Liver (tissue), 8 donors: ENCODE measurements at regions not wholly inside any gene's neighbourhood (a gene's known extent, or its start where the extent isn't known, plus 50 kb on each side); places are given as distances from the start of the nearest gene placed in this dataset.

Source experiments
- DNase-seq: peaks from one replicate; pipeline ENCODE4 v3.0.0-alpha.2; 2017; ENCODE audit warnings: low spot score
- H3K27ac ChIP-seq, 2 donors: one replicate each; pipeline ENCODE4 v1.7.0; 2013; ENCODE audit warnings: inconsistent platforms in 2 of 2, low read length in 2 of 2, control low read depth in 1 of 2, low read depth in 1 of 2, mild to moderate bottlenecking in 1 of 2
- H3K27me3 ChIP-seq, 4 donors: one replicate each; pipeline versions ENCODE4 v1.6.1 to v1.7.0; 2013; ENCODE audit warnings: low read length in 3 of 4, inconsistent platforms in 1 of 4, mild to moderate bottlenecking in 1 of 4, moderate library complexity in 1 of 4; ENCODE audit not compliant: control insufficient read depth in 4 of 4, insufficient read depth in 4 of 4
- H3K36me3 ChIP-seq, 4 donors: one replicate each; pipeline versions ENCODE4 v1.6.1 to v1.7.0; 2013; ENCODE audit warnings: low read length in 3 of 4, mild to moderate bottlenecking in 3 of 4, low read depth in 1 of 4, moderate library complexity in 1 of 4; ENCODE audit not compliant: control insufficient read depth in 4 of 4, insufficient read depth in 3 of 4
- H3K4me1 ChIP-seq, 4 donors: one replicate each; pipeline versions ENCODE4 v1.6.1 to v1.7.0; 2013; ENCODE audit warnings: low read length in 3 of 4, mild to moderate bottlenecking in 3 of 4, moderate library complexity in 1 of 4; ENCODE audit not compliant: control insufficient read depth in 4 of 4, insufficient read depth in 4 of 4
- H3K4me3 ChIP-seq, 3 donors: one replicate each; pipeline versions ENCODE4 v1.6.1 to v1.7.0; 2013; ENCODE audit warnings: low read length in 3 of 3, control low read depth in 1 of 3, low read depth in 1 of 3, mild to moderate bottlenecking in 1 of 3
- H3K9ac ChIP-seq, 2 donors: one replicate each; pipeline ENCODE4 v1.7.0; 2013; ENCODE audit warnings: low read length in 2 of 2, mild to moderate bottlenecking in 2 of 2, moderate library complexity in 2 of 2, control low read depth in 1 of 2, low read depth in 1 of 2
- H3K9me3 ChIP-seq, 4 donors: one replicate each; pipeline versions ENCODE4 v1.6.1 to v1.7.0; 2013; ENCODE audit warnings: low read length in 3 of 4; ENCODE audit not compliant: control insufficient read depth in 4 of 4
- EGR1 ChIP-seq, 2 donors: IDR thresholded peaks; 2 replicates each; pipeline ENCODE4 v1.6.1; 2016 to 2018; ENCODE audit warnings: antibody characterized with exemption in 2 of 2, low read depth in 2 of 2
- FOXA1 ChIP-seq: IDR thresholded peaks from 2 replicates; pipeline ENCODE4 v1.6.1; 2016; ENCODE audit warnings: antibody characterized with exemption
- FOXA2 ChIP-seq: IDR thresholded peaks from 2 replicates; pipeline ENCODE4 v1.6.1; 2016; ENCODE audit warnings: antibody characterized with exemption
- GABPA ChIP-seq, 2 donors: IDR thresholded peaks in 1 of 2; conservative IDR thresholded peaks in 1 of 2; 2 replicates each; pipeline ENCODE4 v1.6.1; 2016; ENCODE audit warnings: antibody characterized with exemption in 2 of 2, mild to moderate bottlenecking in 1 of 2, moderate library complexity in 1 of 2
- HNF4A ChIP-seq, 2 donors: conservative IDR thresholded peaks; 2 replicates each; pipeline ENCODE4 v1.6.1; 2016; ENCODE audit warnings: antibody characterized with exemption in 2 of 2, mild to moderate bottlenecking in 2 of 2
- HNF4G ChIP-seq: IDR thresholded peaks from 2 replicates; pipeline ENCODE4 v1.6.1; 2016; ENCODE audit warnings: antibody characterized with exemption
- JUND ChIP-seq, 2 donors: IDR thresholded peaks; 2 replicates each; pipeline ENCODE4 v1.6.1; 2016; ENCODE audit warnings: antibody characterized with exemption in 2 of 2
- NR2F2 ChIP-seq: IDR thresholded peaks from 2 replicates; pipeline ENCODE4 v1.6.1; 2016; ENCODE audit warnings: antibody characterized with exemption
- RAD21 ChIP-seq, 2 donors: IDR thresholded peaks; 2 replicates each; pipeline ENCODE4 v1.6.1; 2016; ENCODE audit warnings: antibody characterized with exemption in 2 of 2, mild to moderate bottlenecking in 2 of 2
- RXRA ChIP-seq, 2 donors: IDR thresholded peaks; 2 replicates each; pipeline ENCODE4 v1.6.1; 2017 to 2018; ENCODE audit warnings: antibody characterized with exemption in 2 of 2, mild to moderate bottlenecking in 1 of 2
- SP1 ChIP-seq: IDR thresholded peaks from 2 replicates; pipeline ENCODE4 v1.6.1; 2018; ENCODE audit warnings: antibody characterized with exemption, mild to moderate bottlenecking
- TAF1 ChIP-seq: conservative IDR thresholded peaks from 2 replicates; pipeline ENCODE4 v1.6.1; 2016; ENCODE audit warnings: antibody characterized with exemption, mild to moderate bottlenecking
- YY1 ChIP-seq: IDR thresholded peaks from 2 replicates; pipeline ENCODE4 v1.6.1; 2016; ENCODE audit warnings: antibody characterized with exemption, mild to moderate bottlenecking
- WGBS: extraction: QIAGEN DNeasy Blood & Tissue Kit; methylation state at CpG from one replicate; pipeline ENCODE4 v1.1.7; 2013; 5-methylcytosine and 5-hydroxymethylcytosine counted together
- TF ChIP-seq, protein P1 (sequence below): IDR thresholded peaks from 2 replicates; pipeline ENCODE4 v1.6.1; 2016; ENCODE audit warnings: antibody characterized with exemption, mild to moderate bottlenecking
- TF ChIP-seq, protein P2 (sequence below): fragments of 150-350 bp; IDR thresholded peaks from 2 replicates; pipeline ENCODE4 v1.5.1; 2017; ENCODE audit warnings: improper control_type of control experiment, low read depth, low read length; ENCODE audit not compliant: missing input control
- TF ChIP-seq, protein P3 (sequence below): IDR thresholded peaks from 2 replicates; pipeline ENCODE4 v1.6.1; 2016; ENCODE audit warnings: antibody characterized with exemption
- TF ChIP-seq, protein P4 (sequence below): IDR thresholded peaks from 2 replicates; pipeline ENCODE4 v1.6.1; 2016; ENCODE audit warnings: antibody characterized with exemption
- donor health status: healthy.
- donor health status: healthy.
- donor health status: healthy.
- donor health status: healthy.
- donor health status: healthy.

DNA sequence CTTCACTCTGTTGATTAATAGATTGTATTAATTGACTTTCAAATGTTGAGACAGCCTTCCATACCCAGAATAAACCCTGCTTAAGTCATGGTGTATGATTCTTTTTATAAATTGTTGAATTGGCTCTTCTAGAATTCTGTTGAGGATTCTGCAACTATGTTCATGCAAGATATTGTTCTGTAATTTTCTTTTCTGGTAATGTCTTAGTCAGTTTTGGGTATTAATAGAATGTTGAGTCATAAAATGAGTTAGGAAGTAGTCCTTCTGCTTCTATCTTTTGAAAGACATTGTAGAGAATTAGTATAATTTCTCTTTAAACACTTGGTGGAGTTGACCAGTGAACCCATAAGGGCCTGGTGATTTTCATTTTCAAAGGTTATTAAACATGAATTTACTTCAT, 958.9 kb downstream of the LRFN5 start:
- no peak for DNase-seq
- H3K4me3 ChIP-seq, result no peak overlapping the region
- H3K9ac ChIP-seq, result no peak overlapping the region
- no peaks in the 10 kb centered on the region for H3K4me1 ChIP-seq
- H3K36me3 ChIP-seq, result no peaks in the 10 kb centered on the region
- no peak overlapping the region for H3K27ac ChIP-seq
- H3K9me3 ChIP-seq, result no peaks in the 10 kb centered on the region
- TF ChIP-seq EGR1 (IDR thresholded peaks at IDR 0.05; ENCODE audit: low read depth in 2 of 2) (no peak), HNF4A (conservative IDR thresholded peaks at IDR 0.05) (no peak), NR2F2 (no peak), GABPA (IDR thresholded peaks at IDR 0.05 in 1 of 2, conservative IDR thresholded peaks at IDR 0.05 in 1 of 2) (no peak)
- TF ChIP-seq, protein P1, sequence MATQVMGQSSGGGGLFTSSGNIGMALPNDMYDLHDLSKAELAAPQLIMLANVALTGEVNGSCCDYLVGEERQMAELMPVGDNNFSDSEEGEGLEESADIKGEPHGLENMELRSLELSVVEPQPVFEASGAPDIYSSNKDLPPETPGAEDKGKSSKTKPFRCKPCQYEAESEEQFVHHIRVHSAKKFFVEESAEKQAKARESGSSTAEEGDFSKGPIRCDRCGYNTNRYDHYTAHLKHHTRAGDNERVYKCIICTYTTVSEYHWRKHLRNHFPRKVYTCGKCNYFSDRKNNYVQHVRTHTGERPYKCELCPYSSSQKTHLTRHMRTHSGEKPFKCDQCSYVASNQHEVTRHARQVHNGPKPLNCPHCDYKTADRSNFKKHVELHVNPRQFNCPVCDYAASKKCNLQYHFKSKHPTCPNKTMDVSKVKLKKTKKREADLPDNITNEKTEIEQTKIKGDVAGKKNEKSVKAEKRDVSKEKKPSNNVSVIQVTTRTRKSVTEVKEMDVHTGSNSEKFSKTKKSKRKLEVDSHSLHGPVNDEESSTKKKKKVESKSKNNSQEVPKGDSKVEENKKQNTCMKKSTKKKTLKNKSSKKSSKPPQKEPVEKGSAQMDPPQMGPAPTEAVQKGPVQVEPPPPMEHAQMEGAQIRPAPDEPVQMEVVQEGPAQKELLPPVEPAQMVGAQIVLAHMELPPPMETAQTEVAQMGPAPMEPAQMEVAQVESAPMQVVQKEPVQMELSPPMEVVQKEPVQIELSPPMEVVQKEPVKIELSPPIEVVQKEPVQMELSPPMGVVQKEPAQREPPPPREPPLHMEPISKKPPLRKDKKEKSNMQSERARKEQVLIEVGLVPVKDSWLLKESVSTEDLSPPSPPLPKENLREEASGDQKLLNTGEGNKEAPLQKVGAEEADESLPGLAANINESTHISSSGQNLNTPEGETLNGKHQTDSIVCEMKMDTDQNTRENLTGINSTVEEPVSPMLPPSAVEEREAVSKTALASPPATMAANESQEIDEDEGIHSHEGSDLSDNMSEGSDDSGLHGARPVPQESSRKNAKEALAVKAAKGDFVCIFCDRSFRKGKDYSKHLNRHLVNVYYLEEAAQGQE, result no peak
- no peaks in the 10 kb centered on the region for H3K27me3 ChIP-seq

DNA sequence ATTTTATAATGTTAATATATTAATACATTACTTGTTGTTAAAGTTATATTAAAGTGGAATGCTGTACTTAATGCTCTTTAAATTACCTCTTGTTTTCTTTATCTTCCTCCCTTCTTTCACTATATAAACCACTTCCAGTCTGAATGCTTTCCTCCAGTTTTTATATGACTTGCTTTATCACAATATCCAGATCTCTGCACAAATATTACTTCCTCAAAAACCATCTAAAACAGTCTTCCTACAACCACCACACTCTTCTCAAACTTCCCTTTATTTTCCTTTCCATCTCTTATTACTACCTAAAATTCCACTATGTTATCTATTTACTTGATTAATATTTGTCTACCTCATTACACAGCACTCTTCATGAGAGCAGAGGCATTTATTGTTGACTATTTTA, 956.6 kb downstream of the LRFN5 start:
- Histone ChIP-seq H3K36me3 (no peaks in the 10 kb centered on the region), H3K9me3 (peaks cover 0 to 1% (median 0%) of the 10 kb centered on the region in 4 donors), H3K27ac (no peak overlapping the region), H3K9ac (no peak overlapping the region), H3K27me3 (no peaks in the 10 kb centered on the region), H3K4me3 (no peak overlapping the region), H3K4me1 (no peaks in the 10 kb centered on the region)
- no peak for DNase-seq
- TF ChIP-seq, protein P2, sequence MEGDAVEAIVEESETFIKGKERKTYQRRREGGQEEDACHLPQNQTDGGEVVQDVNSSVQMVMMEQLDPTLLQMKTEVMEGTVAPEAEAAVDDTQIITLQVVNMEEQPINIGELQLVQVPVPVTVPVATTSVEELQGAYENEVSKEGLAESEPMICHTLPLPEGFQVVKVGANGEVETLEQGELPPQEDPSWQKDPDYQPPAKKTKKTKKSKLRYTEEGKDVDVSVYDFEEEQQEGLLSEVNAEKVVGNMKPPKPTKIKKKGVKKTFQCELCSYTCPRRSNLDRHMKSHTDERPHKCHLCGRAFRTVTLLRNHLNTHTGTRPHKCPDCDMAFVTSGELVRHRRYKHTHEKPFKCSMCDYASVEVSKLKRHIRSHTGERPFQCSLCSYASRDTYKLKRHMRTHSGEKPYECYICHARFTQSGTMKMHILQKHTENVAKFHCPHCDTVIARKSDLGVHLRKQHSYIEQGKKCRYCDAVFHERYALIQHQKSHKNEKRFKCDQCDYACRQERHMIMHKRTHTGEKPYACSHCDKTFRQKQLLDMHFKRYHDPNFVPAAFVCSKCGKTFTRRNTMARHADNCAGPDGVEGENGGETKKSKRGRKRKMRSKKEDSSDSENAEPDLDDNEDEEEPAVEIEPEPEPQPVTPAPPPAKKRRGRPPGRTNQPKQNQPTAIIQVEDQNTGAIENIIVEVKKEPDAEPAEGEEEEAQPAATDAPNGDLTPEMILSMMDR, result no peak
- TF ChIP-seq NR2F2 (no peak), HNF4A (conservative IDR thresholded peaks at IDR 0.05) (no peak), FOXA1 (no peak), FOXA2 (no peak)

GRCh38 chr14:42556551-42556950, 949.9 kb downstream of the LRFN5 start:
- no peaks in the 10 kb centered on the region for H3K36me3 ChIP-seq
- no peaks in the 10 kb centered on the region for H3K27me3 ChIP-seq
- TF ChIP-seq RAD21 (IDR thresholded peaks at IDR 0.05) (no peak), JUND (IDR thresholded peaks at IDR 0.05) (no peak), SP1 (no peak), FOXA2 (no peak), EGR1 (IDR thresholded peaks at IDR 0.05; ENCODE audit: low read depth in 2 of 2) (no peak), TAF1 (no peak), HNF4G (no peak), GABPA (IDR thresholded peaks at IDR 0.05 in 1 of 2, conservative IDR thresholded peaks at IDR 0.05 in 1 of 2) (no peak), RXRA (IDR thresholded peaks at IDR 0.05) (no peak), FOXA1 (no peak), HNF4A (conservative IDR thresholded peaks at IDR 0.05) (no peak), YY1 (no peak)
- TF ChIP-seq, protein P3, sequence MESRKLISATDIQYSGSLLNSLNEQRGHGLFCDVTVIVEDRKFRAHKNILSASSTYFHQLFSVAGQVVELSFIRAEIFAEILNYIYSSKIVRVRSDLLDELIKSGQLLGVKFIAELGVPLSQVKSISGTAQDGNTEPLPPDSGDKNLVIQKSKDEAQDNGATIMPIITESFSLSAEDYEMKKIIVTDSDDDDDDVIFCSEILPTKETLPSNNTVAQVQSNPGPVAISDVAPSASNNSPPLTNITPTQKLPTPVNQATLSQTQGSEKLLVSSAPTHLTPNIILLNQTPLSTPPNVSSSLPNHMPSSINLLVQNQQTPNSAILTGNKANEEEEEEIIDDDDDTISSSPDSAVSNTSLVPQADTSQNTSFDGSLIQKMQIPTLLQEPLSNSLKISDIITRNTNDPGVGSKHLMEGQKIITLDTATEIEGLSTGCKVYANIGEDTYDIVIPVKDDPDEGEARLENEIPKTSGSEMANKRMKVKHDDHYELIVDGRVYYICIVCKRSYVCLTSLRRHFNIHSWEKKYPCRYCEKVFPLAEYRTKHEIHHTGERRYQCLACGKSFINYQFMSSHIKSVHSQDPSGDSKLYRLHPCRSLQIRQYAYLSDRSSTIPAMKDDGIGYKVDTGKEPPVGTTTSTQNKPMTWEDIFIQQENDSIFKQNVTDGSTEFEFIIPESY, result no peak
- TF ChIP-seq, protein P4, sequence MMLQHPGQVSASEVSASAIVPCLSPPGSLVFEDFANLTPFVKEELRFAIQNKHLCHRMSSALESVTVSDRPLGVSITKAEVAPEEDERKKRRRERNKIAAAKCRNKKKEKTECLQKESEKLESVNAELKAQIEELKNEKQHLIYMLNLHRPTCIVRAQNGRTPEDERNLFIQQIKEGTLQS, result no peak
- TF ChIP-seq, protein P1, result no peak
- H3K4me1 ChIP-seq, result no peaks in the 10 kb centered on the region
- WGBS, result 54% methylated on average over 2 of the region's 2 CpGs
- no peak for DNase-seq
- no peak overlapping the region for H3K9ac ChIP-seq
- H3K4me3 ChIP-seq, result no peak overlapping the region
- H3K9me3 ChIP-seq, result peaks cover 0 to 1% (median 0%) of the 10 kb centered on the region in 4 donors
- H3K27ac ChIP-seq, result no peak overlapping the region
